T-helper 2 cell treated with Interferon-gamma antibody and Interleukin-4, amounts not matched to agents 5 μg/mL and 100 μg/mL, for 36 hours (primary cell): ENCODE measurements at regions not wholly inside any gene's neighbourhood (a gene's known extent, or its start where the extent isn't known, plus 50 kb on each side); places are given as distances from the start of the nearest gene placed in this dataset.
A peak's percentile ranks its signal among the peaks of the same experiment; 100 is the strongest.
"Not testable (repeated sequence)": the region's sequence is repeated elsewhere in the genome, so short reads cannot be mapped to it uniquely, and the experiment has no call there.

Experiments used
- DNase-seq: peaks from one replicate; pipeline ENCODE4 v3.0.0; 2021; ENCODE audit warnings: low spot score
- H3K27ac Mint-ChIP-seq: one replicate; pipeline ENCODE4 v1.8.0; 2021; ENCODE audit warnings: mild to moderate bottlenecking, mixed read lengths
- H3K27me3 Mint-ChIP-seq: one replicate; pipeline ENCODE4 v1.8.0; 2021; ENCODE audit warnings: low read depth, mixed read lengths
- H3K36me3 Mint-ChIP-seq: one replicate; pipeline ENCODE4 v1.8.0; 2021; ENCODE audit warnings: low read depth, mixed read lengths
- H3K4me1 Mint-ChIP-seq: one replicate; pipeline ENCODE4 v1.8.0; 2021; ENCODE audit warnings: low read depth, mixed read lengths
- H3K4me3 Mint-ChIP-seq: one replicate; pipeline ENCODE4 v1.8.0; 2022; ENCODE audit warnings: mild to moderate bottlenecking, moderate library complexity, mixed read lengths
- H3K9me3 Mint-ChIP-seq: one replicate; pipeline ENCODE4 v1.8.0; 2021; ENCODE audit warnings: mixed read lengths

- H3K27ac Mint-ChIP-seq = no peak overlapping the region
- H3K4me1 Mint-ChIP-seq = no peaks in the 10 kb centered on the region
- H3K4me3 Mint-ChIP-seq = no peak overlapping the region
- no peaks in the 10 kb centered on the region for H3K9me3 Mint-ChIP-seq
- H3K36me3 Mint-ChIP-seq = no peaks in the 10 kb centered on the region
- DNase-seq = no peak
- H3K27me3 Mint-ChIP-seq = no peaks in the 10 kb centered on the region
Measured at GRCh38 chrX:138877746-138878145, 166.2 kb upstream of the FGF13 start.

DNA sequence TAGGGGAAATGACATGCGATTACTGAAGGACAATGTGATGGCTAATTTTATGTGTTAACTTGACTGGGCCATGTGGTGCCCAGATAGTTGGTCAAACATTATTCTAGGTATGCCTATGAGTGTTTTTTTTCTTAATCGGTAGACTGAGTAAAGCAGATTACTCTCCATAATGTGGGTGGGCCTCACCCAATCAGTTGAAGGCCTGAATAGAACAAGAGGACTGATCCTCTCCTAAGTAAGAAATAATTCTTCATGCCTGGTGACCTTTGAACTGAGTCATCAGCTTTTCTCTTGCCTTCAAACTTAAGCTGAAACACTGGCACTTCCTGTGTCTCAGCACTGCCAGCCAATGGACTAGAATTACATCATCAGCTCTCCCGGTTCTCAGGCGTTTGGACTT lies 164.0 kb upstream of the FGF13 start:
- no peaks in the 10 kb centered on the region for H3K4me1 Mint-ChIP-seq
- H3K4me3 Mint-ChIP-seq = no peak overlapping the region

GRCh38 chrX:138874271-138874935 lies 162.9 kb upstream of the FGF13 start:
- no peaks in the 10 kb centered on the region for H3K4me1 Mint-ChIP-seq
- no peak for DNase-seq
- H3K4me3 Mint-ChIP-seq = no peak overlapping the region
- no peaks in the 10 kb centered on the region for H3K36me3 Mint-ChIP-seq
- no peak overlapping the region for H3K27ac Mint-ChIP-seq
- H3K9me3 Mint-ChIP-seq = no peaks in the 10 kb centered on the region
- no peaks in the 10 kb centered on the region for H3K27me3 Mint-ChIP-seq

More for the DNA sequence above, 164.0 kb upstream of the FGF13 start:
- no peaks in the 10 kb centered on the region for H3K27me3 Mint-ChIP-seq
- no peaks in the 10 kb centered on the region for H3K36me3 Mint-ChIP-seq
- no peak for DNase-seq
- H3K9me3 Mint-ChIP-seq = no peaks in the 10 kb centered on the region
- H3K27ac Mint-ChIP-seq = no peak overlapping the region

DNA sequence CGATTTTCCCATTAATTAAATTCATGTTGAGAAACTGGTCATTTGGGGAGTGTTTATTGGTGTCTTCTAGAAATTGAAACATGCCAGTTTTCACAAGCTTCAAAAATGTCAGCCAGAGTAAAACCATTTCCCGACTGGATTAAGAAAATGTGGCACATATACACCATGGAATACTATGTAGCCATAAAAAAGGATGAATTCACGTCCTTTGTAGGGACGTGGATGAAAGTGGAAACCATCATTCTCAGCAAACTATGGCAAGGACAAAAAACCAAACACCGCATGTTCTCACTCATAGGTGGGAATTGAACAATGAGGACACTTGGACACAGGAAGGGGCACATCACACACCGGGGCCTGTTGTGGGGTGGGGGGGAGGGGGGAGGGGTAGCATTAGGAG lies 162.1 kb upstream of the FGF13 start:
- H3K27me3 Mint-ChIP-seq, H3K4me3 Mint-ChIP-seq, H3K36me3 Mint-ChIP-seq: not testable (repeated sequence)

DNA sequence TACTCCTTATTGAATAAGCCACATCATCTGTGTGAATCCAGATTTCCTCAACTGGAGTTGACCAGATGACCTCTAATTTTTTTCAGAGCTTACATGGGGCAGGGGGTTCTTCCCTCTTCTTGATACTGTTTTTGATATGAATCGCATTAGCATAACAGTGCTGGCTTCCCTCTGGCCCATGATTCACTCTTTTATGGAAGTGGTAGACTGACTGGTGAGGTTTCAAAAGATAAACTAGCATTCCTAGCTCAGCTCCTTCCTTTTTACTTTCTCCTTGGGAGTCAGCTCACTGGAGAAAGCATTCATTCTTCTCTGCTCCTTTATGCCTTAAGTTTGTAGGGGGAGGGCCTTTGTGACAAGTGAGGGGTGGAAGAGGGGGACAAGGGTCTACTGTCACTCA lies 161.0 kb upstream of the FGF13 start:
- Mint-ChIP-seq H3K27ac (no peak overlapping the region), H3K36me3 (no peaks in the 10 kb centered on the region), H3K27me3 (no peaks in the 10 kb centered on the region), H3K9me3 (no peaks in the 10 kb centered on the region), H3K4me3 (no peak overlapping the region), H3K4me1 (no peaks in the 10 kb centered on the region)
- no peak for DNase-seq

More for the DNA sequence above, 162.1 kb upstream of the FGF13 start:
- not testable (repeated sequence) for H3K4me1 Mint-ChIP-seq, H3K9me3 Mint-ChIP-seq, DNase-seq, H3K27ac Mint-ChIP-seq

GRCh38 chrX:138871739-138872138 lies 160.2 kb upstream of the FGF13 start:
- Mint-ChIP-seq H3K4me1 (no peaks in the 10 kb centered on the region), H3K4me3 (no peak overlapping the region), H3K9me3 (peaks cover 3% of the 10 kb centered on the region), H3K27ac (no peak overlapping the region), H3K36me3 (no peaks in the 10 kb centered on the region), H3K27me3 (no peaks in the 10 kb centered on the region)
- DNase-seq = no peak

DNA sequence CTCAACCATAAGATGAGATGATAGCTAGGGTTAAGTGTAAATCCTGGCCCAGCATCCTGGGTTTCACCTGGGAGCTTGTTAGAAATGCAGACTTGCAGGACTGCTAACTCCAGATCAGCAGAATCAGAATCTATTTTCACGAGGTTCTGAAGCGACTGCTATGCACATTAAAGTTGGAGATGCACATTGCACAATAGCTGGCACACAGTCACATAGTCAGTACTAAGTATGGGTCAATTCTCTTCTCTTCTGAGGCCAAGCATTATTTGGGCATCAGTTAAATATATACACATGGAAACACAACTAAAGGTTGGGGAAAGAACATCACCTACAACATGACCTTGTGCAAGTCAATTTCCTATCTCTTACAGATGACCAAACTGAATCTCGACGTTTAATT lies 155.1 kb upstream of the FGF13 start:
- no peak overlapping the region for H3K4me3 Mint-ChIP-seq
- no peaks in the 10 kb centered on the region for H3K27me3 Mint-ChIP-seq

DNA sequence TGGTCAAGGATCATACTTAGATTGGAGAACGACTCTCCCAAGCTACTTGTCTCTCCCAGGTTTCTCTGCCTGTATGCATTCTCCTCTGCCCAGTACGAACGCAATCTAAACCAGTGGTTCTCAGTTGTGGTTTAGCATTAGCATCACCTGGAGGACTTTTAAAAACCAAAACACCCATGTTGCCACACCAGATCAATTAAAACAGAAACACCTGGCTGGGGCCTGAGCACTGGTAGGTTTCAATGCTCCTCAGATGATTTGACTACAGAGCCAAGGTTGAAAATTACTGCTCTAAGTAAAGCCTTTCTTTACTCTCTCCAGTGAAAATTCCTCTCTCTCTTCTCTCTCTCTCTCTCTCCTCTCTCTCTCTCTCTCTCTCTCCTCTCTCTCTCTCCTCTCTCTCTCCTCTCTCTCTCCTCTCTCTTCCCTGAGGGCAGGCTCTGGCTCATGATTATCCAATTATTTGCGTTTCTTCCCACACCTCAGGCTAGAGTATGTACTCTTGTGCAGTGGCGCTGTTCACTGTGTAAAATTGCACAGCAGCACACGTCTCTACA lies 153.7 kb upstream of the FGF13 start:
- Mint-ChIP-seq H3K27me3 (no peaks in the 10 kb centered on the region), H3K36me3 (no peaks in the 10 kb centered on the region), H3K4me3 (no peak overlapping the region), H3K27ac (no peak overlapping the region), H3K9me3 (peaks cover 3% of the 10 kb centered on the region), H3K4me1 (no peaks in the 10 kb centered on the region)
- DNase-seq = no peak

More for the DNA sequence above, 155.1 kb upstream of the FGF13 start:
- Mint-ChIP-seq H3K9me3 (peaks cover 3% of the 10 kb centered on the region), H3K36me3 (no peaks in the 10 kb centered on the region), H3K27ac (no peak overlapping the region), H3K4me1 (no peaks in the 10 kb centered on the region)
- DNase-seq = no peak

- H3K27ac Mint-ChIP-seq = no peak overlapping the region
- no peaks in the 10 kb centered on the region for H3K9me3 Mint-ChIP-seq
- H3K4me3 Mint-ChIP-seq = no peak overlapping the region
- H3K4me1 Mint-ChIP-seq = peaks cover 9% of the 10 kb centered on the region
- H3K36me3 Mint-ChIP-seq = no peaks in the 10 kb centered on the region
- no peaks in the 10 kb centered on the region for H3K27me3 Mint-ChIP-seq
- DNase-seq = no peak
Measured at GRCh38 chrX:138859421-138859820, 147.9 kb upstream of the FGF13 start.

DNA sequence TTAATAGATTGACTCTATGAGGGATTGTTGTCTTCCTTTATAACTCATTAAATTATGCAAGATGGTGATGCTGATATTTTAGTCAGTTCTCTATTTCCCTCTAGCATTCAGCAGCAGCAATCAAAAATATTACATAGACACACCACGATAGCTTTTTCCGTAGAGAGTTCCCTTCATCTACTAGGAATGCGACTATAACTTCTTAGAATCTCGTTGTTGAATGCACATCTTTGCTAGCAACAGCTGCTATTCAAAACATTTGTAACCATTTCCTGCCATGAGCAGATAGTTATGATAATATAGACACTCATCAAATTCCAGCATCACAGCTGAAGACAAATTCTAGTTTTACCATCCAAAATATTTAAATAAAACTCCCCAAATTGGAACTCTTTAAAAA lies 147.4 kb upstream of the FGF13 start:
- H3K27ac Mint-ChIP-seq = no peak overlapping the region
- H3K4me3 Mint-ChIP-seq = no peak overlapping the region
- H3K27me3 Mint-ChIP-seq = no peaks in the 10 kb centered on the region
- H3K4me1 Mint-ChIP-seq = peaks cover 9% of the 10 kb centered on the region
- no peak for DNase-seq
- H3K9me3 Mint-ChIP-seq = no peaks in the 10 kb centered on the region
- no peaks in the 10 kb centered on the region for H3K36me3 Mint-ChIP-seq

- DNase-seq = peak; percentile 16
- Mint-ChIP-seq H3K27me3 (no peaks in the 10 kb centered on the region), H3K4me1 (peaks cover 9% of the 10 kb centered on the region), H3K4me3 (no peak overlapping the region), H3K27ac (no peak overlapping the region), H3K36me3 (no peaks in the 10 kb centered on the region), H3K9me3 (no peaks in the 10 kb centered on the region)
Measured at GRCh38 chrX:138858438-138858837, 146.9 kb upstream of the FGF13 start.

DNA sequence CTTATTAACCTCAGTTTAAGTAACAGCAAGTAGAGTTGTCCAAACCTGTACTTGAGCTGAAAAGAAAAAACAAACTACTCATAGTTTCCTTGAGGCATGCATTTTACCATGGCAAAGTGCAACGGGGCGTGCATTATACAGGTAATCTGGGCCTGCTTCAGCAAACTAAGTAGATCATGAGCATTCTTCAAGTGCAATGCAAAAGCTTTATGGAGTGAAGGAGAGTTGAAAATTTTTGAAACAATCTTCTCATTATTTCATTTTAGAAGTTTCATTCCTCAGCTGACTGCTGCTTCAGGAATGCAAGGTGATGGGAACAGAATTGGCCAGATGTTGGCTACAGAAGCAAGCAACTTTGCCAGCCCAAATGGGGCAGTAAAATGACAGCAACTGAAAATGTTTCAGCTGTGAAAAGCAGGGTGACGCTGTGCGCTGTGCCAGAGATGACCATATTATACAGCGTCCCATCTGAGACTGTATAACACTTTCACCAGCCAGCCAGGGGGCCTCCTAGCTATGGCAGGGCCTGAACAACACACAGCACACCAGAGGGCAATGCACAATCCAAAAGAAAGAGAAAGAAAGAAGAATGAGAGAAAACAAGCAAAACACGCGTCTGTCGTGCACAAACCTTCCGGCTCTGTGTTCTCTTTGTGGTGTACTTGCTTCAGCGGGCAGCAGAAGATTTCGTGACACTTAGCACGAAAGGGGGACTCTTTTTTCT lies 145.5 kb upstream of the FGF13 start:
- no peak overlapping the region for H3K4me3 Mint-ChIP-seq
- no peak for DNase-seq
- no peaks in the 10 kb centered on the region for H3K36me3 Mint-ChIP-seq
- H3K27ac Mint-ChIP-seq = no peak overlapping the region
- peaks cover 9% of the 10 kb centered on the region for H3K4me1 Mint-ChIP-seq
- H3K9me3 Mint-ChIP-seq = no peaks in the 10 kb centered on the region
- no peaks in the 10 kb centered on the region for H3K27me3 Mint-ChIP-seq

- H3K27me3 Mint-ChIP-seq = no peaks in the 10 kb centered on the region
- H3K27ac Mint-ChIP-seq = no peak overlapping the region
- no peaks in the 10 kb centered on the region for H3K9me3 Mint-ChIP-seq
- no peak overlapping the region for H3K4me3 Mint-ChIP-seq
- H3K36me3 Mint-ChIP-seq = no peaks in the 10 kb centered on the region
- peaks cover 5% of the 10 kb centered on the region for H3K4me1 Mint-ChIP-seq
- no peak for DNase-seq
Measured at GRCh38 chrX:138853936-138854335, 142.4 kb upstream of the FGF13 start.

- no peaks in the 10 kb centered on the region for H3K27me3 Mint-ChIP-seq
- H3K4me1 Mint-ChIP-seq = no peaks in the 10 kb centered on the region
- no peak overlapping the region for H3K27ac Mint-ChIP-seq
- H3K9me3 Mint-ChIP-seq = no peaks in the 10 kb centered on the region
- H3K36me3 Mint-ChIP-seq = no peaks in the 10 kb centered on the region
- no peak overlapping the region for H3K4me3 Mint-ChIP-seq
- no peak for DNase-seq
Measured at GRCh38 chrX:138849521-138849920, 138.0 kb upstream of the FGF13 start.
